NB4 (cell line): ENCODE measurements at regions not wholly inside any gene's neighbourhood (a gene's known extent, or its start where the extent isn't known, plus 50 kb on each side); places are given as distances from the start of the nearest gene placed in this dataset.
"Not testable (repeated sequence)": the region's sequence is repeated elsewhere in the genome, so short reads cannot be mapped to it uniquely, and the experiment has no call there.

Source experiments
- DNase-seq: peaks from one replicate; pipeline ENCODE4 v3.0.0; 2010; ENCODE audit warnings: low read depth
- H3K4me3 ChIP-seq: one replicate; pipeline ENCODE4 v1.5.1; 2011; ENCODE audit warnings: mild to moderate bottlenecking, low read depth, low read length, moderate library complexity
- CTCF ChIP-seq: IDR thresholded peaks from one replicate; pipeline ENCODE4 v1.5.1; 2012; ENCODE audit warnings: low read depth, low read length
- MAX ChIP-seq: IDR thresholded peaks from 2 replicates; pipeline ENCODE4 v1.6.1; 2011; ENCODE audit warnings: low read depth, low read length
- MYC ChIP-seq: IDR thresholded peaks from 2 replicates; pipeline ENCODE4 v1.6.1; 2011; ENCODE audit warnings: low read depth, low read length
- POLR2A ChIP-seq: IDR thresholded peaks from 2 replicates; pipeline ENCODE4 v1.6.1; 2011; ENCODE audit warnings: mild to moderate bottlenecking; ENCODE audit not compliant: insufficient read length; ENCODE audit errors: extremely low read depth

- H3K4me3 ChIP-seq = no peak overlapping the region
- TF ChIP-seq MYC (no peak), CTCF (no peak), MAX (no peak), POLR2A (no peak)
- no peak for DNase-seq
Measured at GRCh38 chr5:67561151-67561932, 364.7 kb upstream of the CD180 start.

- TF ChIP-seq MYC (no peak), CTCF (no peak), POLR2A (no peak), MAX (no peak)
- no peak for DNase-seq
Measured at GRCh38 chr5:67552773-67553172, 356.2 kb upstream of the CD180 start.

GRCh38 chr5:67549947-67550346 lies 353.3 kb upstream of the CD180 start:
- DNase-seq = no peak
- TF ChIP-seq CTCF (no peak), MYC (no peak), MAX (no peak), POLR2A (no peak)
- no peak overlapping the region for H3K4me3 ChIP-seq

More at GRCh38 chr5:67552773-67553172, 356.2 kb upstream of the CD180 start:
- H3K4me3 ChIP-seq = no peak overlapping the region

GRCh38 chr5:67549296-67549618 lies 352.7 kb upstream of the CD180 start:
- no peak overlapping the region for H3K4me3 ChIP-seq
- DNase-seq = no peak
- TF ChIP-seq MAX (no peak), POLR2A (no peak)

- DNase-seq = no peak
- H3K4me3 ChIP-seq = no peak overlapping the region
- TF ChIP-seq CTCF = no peak
- no peak for TF ChIP-seq POLR2A
- TF ChIP-seq MAX = no peak
- TF ChIP-seq MYC = no peak
Measured at GRCh38 chr5:67548520-67549295, 352.1 kb upstream of the CD180 start.

- no peak for DNase-seq
- no peak overlapping the region for H3K4me3 ChIP-seq
- TF ChIP-seq MYC (no peak), MAX (no peak), POLR2A (no peak), CTCF (no peak)
Measured at GRCh38 chr5:67547682-67548081, 351.1 kb upstream of the CD180 start.

GRCh38 chr5:67544942-67545341 lies 348.3 kb upstream of the CD180 start:
- DNase-seq = peak; percentile 25
- not testable (repeated sequence) for H3K4me3 ChIP-seq
